GM19463 (cell line): ENCODE measurements at regions not wholly inside any gene's neighbourhood (a gene's known extent, or its start where the extent isn't known, plus 50 kb on each side); places are given as distances from the start of the nearest gene placed in this dataset.
A peak's percentile ranks its signal among the peaks of the same experiment; 100 is the strongest.

ENCODE experiments used
- ATAC-seq: cut with Tn5 transposase; IDR thresholded peaks from one replicate; pipeline ENCODE4 v1.9.1; 2021; ENCODE audit warnings: mild to moderate bottlenecking, moderate library complexity; ENCODE audit not compliant: unreplicated experiment

- no peak for ATAC-seq
Measured at GRCh38 chr14:76929927-76930326, 98.6 kb downstream of the IRF2BPL start.

DNA sequence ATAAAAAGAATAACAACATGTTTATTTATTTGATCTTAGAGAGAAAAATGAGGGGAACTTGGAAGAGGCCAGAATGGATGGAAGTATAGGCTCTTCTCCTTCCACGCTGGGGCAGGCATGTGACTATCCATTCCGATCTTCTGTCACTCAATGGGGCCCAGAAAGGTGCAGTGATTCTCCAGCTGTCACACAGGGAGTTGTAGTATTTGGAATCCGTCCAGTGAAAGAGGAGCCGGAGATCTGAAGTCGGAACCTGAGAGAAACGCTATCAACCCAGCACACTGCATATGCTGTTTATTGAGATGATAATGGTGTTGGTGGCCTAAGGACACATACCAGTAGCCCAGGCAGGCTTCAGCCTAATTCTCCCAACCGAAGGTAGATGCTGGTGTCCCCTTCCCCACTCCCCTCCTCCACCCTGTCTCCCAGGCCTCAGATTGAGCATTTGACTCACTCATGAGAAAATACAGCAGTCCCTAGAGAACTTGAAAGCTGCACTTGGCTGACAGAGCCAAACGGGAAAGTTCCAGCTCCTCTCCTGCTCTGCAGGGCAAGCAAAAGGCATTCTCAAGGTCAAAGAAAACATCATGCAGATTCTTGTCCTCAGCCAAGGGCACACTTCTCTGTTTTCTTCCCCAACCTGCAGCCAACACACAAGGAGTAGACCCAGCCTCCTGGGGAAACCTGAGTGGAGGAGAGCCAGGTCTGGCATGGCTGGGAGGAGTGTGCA, 100.4 kb downstream of the IRF2BPL start:
- ATAC-seq = no peak

GRCh38 chr14:76926521-76927251, 100.5 kb downstream of the LRRC74A start:
- peak; percentile 83 for ATAC-seq

- no peak for ATAC-seq
Measured at GRCh38 chr14:76925097-76925441, 98.9 kb downstream of the LRRC74A start.

DNA sequence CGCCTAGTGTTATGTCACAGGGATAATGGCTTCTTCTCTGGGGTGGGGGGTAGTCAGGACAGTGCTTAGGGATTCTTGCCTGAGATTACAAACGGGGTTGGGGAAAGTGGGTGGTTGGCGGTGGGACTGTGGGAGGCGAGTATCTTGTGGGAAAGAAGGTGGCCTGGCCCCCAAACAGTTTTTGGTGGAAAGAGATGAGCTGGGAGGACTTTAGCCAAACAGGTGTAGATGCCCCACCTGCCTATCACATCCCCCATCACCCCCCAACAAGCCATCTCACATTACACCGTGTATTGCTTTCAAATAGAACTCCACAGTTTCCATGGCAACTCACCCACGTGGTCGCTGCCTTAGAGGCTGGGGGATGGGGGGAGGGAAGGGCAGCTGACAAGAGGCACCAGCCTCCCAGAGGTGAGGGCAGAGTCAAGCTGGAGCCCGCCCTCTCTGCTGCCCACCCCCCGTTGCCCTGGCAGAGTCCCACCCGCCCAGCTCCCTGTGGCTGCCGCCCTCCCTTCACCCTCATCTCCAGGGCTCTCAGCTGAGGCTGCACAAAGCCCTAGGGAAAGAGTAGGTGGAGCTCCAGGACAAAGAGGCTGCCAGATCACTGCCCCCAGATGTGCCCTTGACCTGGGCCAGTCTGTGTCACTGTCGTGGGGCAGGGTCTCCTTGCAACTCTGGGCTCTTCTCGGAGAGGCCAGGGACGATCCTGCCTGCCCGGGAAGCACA, 98.3 kb downstream of the LRRC74A start:
- ATAC-seq = no peak

- ATAC-seq = no peak
Measured at GRCh38 chr14:76923431-76924370, 97.5 kb downstream of the LRRC74A start.

- no peak for ATAC-seq
Measured at GRCh38 chr14:76922584-76922983, 96.4 kb downstream of the LRRC74A start.

DNA sequence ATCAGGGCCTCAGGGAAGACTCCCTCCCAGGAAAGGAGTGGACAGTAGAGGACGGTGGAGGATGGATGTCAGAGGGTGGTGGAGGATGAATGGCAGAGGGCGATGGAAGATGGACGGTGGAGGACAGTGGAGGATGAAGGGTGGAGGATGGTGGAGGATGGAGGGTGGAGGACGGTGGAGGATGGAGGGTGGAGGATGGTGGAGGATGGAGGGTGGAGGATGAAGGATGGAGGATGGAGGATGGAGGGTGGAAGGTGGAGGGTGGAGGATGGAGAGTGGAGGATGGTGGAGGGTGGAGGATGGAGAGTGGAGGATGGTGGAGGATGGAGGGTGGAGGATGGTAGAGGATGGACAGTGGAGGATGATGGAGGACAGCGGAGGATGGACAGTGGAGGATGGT, 95.9 kb downstream of the LRRC74A start:
- ATAC-seq = no peak

GRCh38 chr14:76921088-76921399, 94.8 kb downstream of the LRRC74A start:
- no peak for ATAC-seq

DNA sequence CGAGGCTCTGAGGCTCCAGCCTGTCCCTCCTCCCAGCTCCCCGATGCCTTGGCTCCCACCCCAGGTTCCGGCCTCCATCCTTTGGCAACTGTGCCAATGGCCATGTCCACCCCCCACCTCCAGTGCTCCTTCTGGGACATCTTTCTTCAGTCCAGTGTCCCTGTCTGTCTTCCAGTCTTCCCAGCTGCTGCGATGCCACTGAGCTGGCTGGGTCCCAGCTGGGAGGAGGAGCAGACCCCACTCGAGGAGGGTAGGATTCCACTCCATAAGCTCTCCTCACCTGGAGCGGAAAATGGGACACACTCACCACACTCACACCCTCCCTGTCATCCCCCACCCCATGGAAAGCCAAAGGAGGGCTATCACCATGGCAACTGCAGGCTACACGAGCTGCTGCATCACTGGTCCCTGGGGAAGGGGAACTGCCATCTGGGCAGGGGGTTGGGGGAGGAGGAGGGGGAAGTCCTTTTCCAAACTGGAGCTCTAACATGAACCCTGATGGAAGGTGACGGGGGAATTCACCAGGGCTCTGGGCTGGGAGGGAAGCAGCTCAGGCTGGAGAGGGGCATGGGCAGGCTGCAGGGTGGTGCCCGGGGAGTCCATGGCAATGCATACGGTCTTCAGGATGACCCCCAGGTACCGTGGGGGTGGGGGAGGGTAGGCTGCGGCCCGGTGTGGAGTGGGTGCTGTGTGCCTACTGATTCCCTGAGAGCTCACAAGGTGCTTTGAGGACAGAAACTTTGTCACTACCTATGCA, 94.3 kb downstream of the LRRC74A start:
- ATAC-seq = no peak

DNA sequence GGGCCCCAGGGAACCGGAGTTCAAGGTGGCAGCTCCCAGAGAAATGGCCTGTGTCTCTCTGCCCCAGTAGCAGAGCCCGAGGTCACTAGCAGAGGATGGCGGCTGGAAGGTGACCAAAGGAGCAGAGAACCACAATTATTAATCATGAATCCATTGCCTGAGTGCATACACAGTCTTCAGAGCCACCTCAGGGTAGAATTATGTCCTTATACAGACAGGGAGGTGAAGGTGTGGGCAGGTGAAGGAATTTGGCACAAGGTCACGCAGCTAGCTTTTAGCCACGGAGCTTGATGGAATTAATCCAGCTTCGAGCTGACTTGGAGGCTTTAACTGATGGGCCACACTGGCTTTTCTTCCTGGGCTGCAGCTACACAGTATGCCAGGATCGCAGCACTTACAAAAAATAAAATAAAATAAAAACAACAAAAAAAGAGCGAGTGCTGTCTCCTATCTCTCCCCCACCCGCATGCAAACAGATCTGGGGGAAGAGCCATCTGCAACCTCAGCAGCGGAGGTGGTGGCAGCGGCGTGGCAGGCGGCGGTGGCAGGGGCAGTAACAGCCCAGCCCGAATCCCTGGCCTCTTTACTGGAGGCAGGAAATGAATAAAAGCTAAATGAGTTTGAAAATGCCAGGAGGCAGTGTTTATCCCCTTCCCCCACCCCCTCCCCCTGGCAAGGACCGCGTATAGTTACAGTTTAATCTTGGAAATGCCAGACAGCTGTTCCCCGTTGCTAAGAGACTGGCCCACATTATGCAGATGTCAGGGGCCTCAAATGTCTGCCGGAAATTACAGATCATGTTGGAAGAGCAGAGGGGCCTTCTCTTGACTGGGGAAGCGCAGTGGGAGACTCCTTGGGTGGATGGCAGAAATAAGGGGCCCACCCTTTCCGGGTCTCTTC, 93.5 kb downstream of the LRRC74A start:
- ATAC-seq = peak; percentile 54
